ENCODE measurements at regions not wholly inside any gene's neighbourhood (a gene's known extent, or its start where the extent isn't known, plus 50 kb on each side); places are given as distances from the start of the nearest gene placed in this dataset.

GRCh38 chr2:2663401-2664036, 332.4 kb upstream of the MYT1L start:
- no peak for TF ChIP-seq RFX5 (IDR thresholded peaks at IDR 0.05; ENCODE audit: borderline replicate concordance, low read depth, low read length)
- no peak for TF ChIP-seq POLR2AphosphoS5 (IDR thresholded peaks at IDR 0.05; ENCODE audit: low read depth, low read length)
- no peak for TF ChIP-seq POLR2A (IDR thresholded peaks at IDR 0.05; ENCODE audit: control extremely low read depth in 1 of 2, low read depth in 2 of 2, low read length in 2 of 2)
- no peak for TF ChIP-seq KDM4A (IDR thresholded peaks at IDR 0.05; ENCODE audit: low read depth, low read length, severe bottlenecking)
- TF ChIP-seq CTCF (IDR thresholded peaks at IDR 0.05; ENCODE audit: control extremely low read depth in 1 of 3, insufficient read depth in 1 of 3, low read depth in 1 of 3, low read length in 3 of 3) = no peak
- no peak for TF ChIP-seq PHF8 (conservative IDR thresholded peaks at IDR 0.05; ENCODE audit: low read depth, low read length)
- TF ChIP-seq EZH2 (IDR thresholded peaks at IDR 0.05; ENCODE audit: low read depth, low read length, severe bottlenecking) = no peak
- no peak for TF ChIP-seq SIN3A (conservative IDR thresholded peaks at IDR 0.05 in 1 of 2, IDR thresholded peaks at IDR 0.05 in 1 of 2; ENCODE audit: low read depth in 1 of 2, low read length in 2 of 2)
- TF ChIP-seq JUND (IDR thresholded peaks at IDR 0.05; ENCODE audit: low read length) = no peak
- no peak for TF ChIP-seq BRCA1 (IDR thresholded peaks at IDR 0.05; ENCODE audit: low read depth, low read length)
- TF ChIP-seq RAD21 (IDR thresholded peaks at IDR 0.05 in 1 of 2, conservative IDR thresholded peaks at IDR 0.05 in 1 of 2; ENCODE audit: low read depth in 2 of 2, low read length in 2 of 2) = no peak
- no peak for TF ChIP-seq SP2 (IDR thresholded peaks at IDR 0.05; ENCODE audit: low read length)
- no peak for TF ChIP-seq SP1 (IDR thresholded peaks at IDR 0.05; ENCODE audit: low read depth, low read length)
- no peak for TF ChIP-seq GTF2F1 (IDR thresholded peaks at IDR 0.05; ENCODE audit: borderline replicate concordance, low read depth, low read length)

Data from H1 (cell line).